Fibroblast of the aortic adventitia (primary cell): ENCODE measurements at regions not wholly inside any gene's neighbourhood (a gene's known extent, or its start where the extent isn't known, plus 50 kb on each side); places are given as distances from the start of the nearest gene placed in this dataset.

Source experiments
- DNase-seq: peaks from one replicate; pipeline ENCODE4 v3.0.0-alpha.2; 2010; ENCODE audit warnings: low read depth
- H3K4me3 ChIP-seq: 2 replicates; pipeline ENCODE4 v1.5.1; 2011; ENCODE audit warnings: low read depth, mild to moderate bottlenecking, control low read depth, low read length, moderate library complexity
- CTCF ChIP-seq: IDR thresholded peaks from 2 replicates; pipeline ENCODE4 v1.5.1; 2011; ENCODE audit warnings: mild to moderate bottlenecking, low read length, control low read depth, inconsistent platforms; ENCODE audit not compliant: insufficient read depth

- no peak for DNase-seq
- TF ChIP-seq CTCF, result no peak
Observed at GRCh38 chr13:31952641-31953380, 78.8 kb upstream of the FRY start.

GRCh38 chr13:31955101-31955500 lies 76.5 kb upstream of the FRY start:
- DNase-seq, result no peak
- no peak overlapping the region for H3K4me3 ChIP-seq
- TF ChIP-seq CTCF, result no peak

More at GRCh38 chr13:31952641-31953380, 78.8 kb upstream of the FRY start:
- H3K4me3 ChIP-seq, result no peak overlapping the region

- no peak for TF ChIP-seq CTCF
- no peak overlapping the region for H3K4me3 ChIP-seq
- DNase-seq, result no peak
Observed at GRCh38 chr13:31955741-31956140, 75.8 kb upstream of the FRY start.

- DNase-seq, result peak; percentile 16
- no peak for TF ChIP-seq CTCF
Observed at GRCh38 chr13:31956980-31957644, 74.5 kb upstream of the FRY start.

GRCh38 chr13:31957772-31958171 lies 73.8 kb upstream of the FRY start:
- no peak for TF ChIP-seq CTCF
- no peak for DNase-seq
- no peak overlapping the region for H3K4me3 ChIP-seq

More at GRCh38 chr13:31956980-31957644, 74.5 kb upstream of the FRY start:
- no peak overlapping the region for H3K4me3 ChIP-seq

GRCh38 chr13:31962731-31963370 lies 68.7 kb upstream of the FRY start:
- no peak overlapping the region for H3K4me3 ChIP-seq
- TF ChIP-seq CTCF, result no peak
- no peak for DNase-seq
